ENCODE measurements at regions not wholly inside any gene's neighbourhood (a gene's known extent, or its start where the extent isn't known, plus 50 kb on each side); places are given as distances from the start of the nearest gene placed in this dataset.

GRCh38 chr3:159593927-159594605, 394.6 kb upstream of the IL12A start:
- Histone ChIP-seq H3K4me3 (no peak overlapping the region), H3K9me3 (no peaks in the 10 kb centered on the region), H3K27ac (no peak overlapping the region), H3K27me3 (replicated peaks; ENCODE audit: insufficient read depth) (no peaks in the 10 kb centered on the region), H3K4me1 (replicated peaks) (no peaks in the 10 kb centered on the region), H3K36me3 (no peaks in the 10 kb centered on the region)
- intact Hi-C loops (cut with DNase I): no loop called here
- TF ChIP-seq CTCF (IDR thresholded peaks at IDR 0.05) (no peak), POLR2AphosphoS5 (IDR thresholded peaks at IDR 0.05) (no peak), POLR2A (IDR thresholded peaks at IDR 0.05) (no peak)
- DNase-seq (ENCODE audit: low spot score): no peak
- 42% methylated on average over 3 of the region's 3 CpGs for WGBS

GRCh38 chr3:159600291-159600690, 388.3 kb upstream of the IL12A start:
- intact Hi-C loops (cut with DNase I): no loop called here
- H3K27ac ChIP-seq: no peak overlapping the region
- TF ChIP-seq CTCF (IDR thresholded peaks at IDR 0.05): no peak
- TF ChIP-seq POLR2A (IDR thresholded peaks at IDR 0.05): no peak
- TF ChIP-seq POLR2AphosphoS5 (IDR thresholded peaks at IDR 0.05): no peak
- H3K27me3 ChIP-seq (replicated peaks; ENCODE audit: insufficient read depth): no peaks in the 10 kb centered on the region
- no peaks in the 10 kb centered on the region for H3K36me3 ChIP-seq
- H3K4me3 ChIP-seq: no peak overlapping the region
- DNase-seq (ENCODE audit: low spot score): no peak
- no peaks in the 10 kb centered on the region for H3K9me3 ChIP-seq
- H3K4me1 ChIP-seq (replicated peaks): no peaks in the 10 kb centered on the region

- no peaks in the 10 kb centered on the region for H3K9me3 ChIP-seq
- no peaks in the 10 kb centered on the region for H3K4me1 ChIP-seq (replicated peaks)
- intact Hi-C loops (cut with DNase I): no loop called here
- no peak for DNase-seq (ENCODE audit: low spot score)
- H3K36me3 ChIP-seq: no peaks in the 10 kb centered on the region
- no peak overlapping the region for H3K27ac ChIP-seq
- TF ChIP-seq POLR2A (IDR thresholded peaks at IDR 0.05): no peak
- TF ChIP-seq CTCF (IDR thresholded peaks at IDR 0.05): no peak
- no peak for TF ChIP-seq POLR2AphosphoS5 (IDR thresholded peaks at IDR 0.05)
- 62% methylated on average over 5 of the region's 5 CpGs for WGBS
- H3K27me3 ChIP-seq (replicated peaks; ENCODE audit: insufficient read depth): no peaks in the 10 kb centered on the region
- no peak overlapping the region for H3K4me3 ChIP-seq
These were observed 384.5 kb upstream of the IL12A start for GRCh38 chr3:159604151-159604581.

GRCh38 chr3:159605101-159605500, 383.5 kb upstream of the IL12A start:
- intact Hi-C loops (cut with DNase I): no loop called here
- Histone ChIP-seq H3K27ac (no peak overlapping the region), H3K27me3 (replicated peaks; ENCODE audit: insufficient read depth) (no peaks in the 10 kb centered on the region), H3K4me1 (replicated peaks) (no peaks in the 10 kb centered on the region), H3K36me3 (no peaks in the 10 kb centered on the region), H3K4me3 (no peak overlapping the region), H3K9me3 (no peaks in the 10 kb centered on the region)
- 80% methylated on average over 3 of the region's 3 CpGs for WGBS
- no peak for DNase-seq (ENCODE audit: low spot score)
- TF ChIP-seq POLR2A (IDR thresholded peaks at IDR 0.05) (no peak), POLR2AphosphoS5 (IDR thresholded peaks at IDR 0.05) (no peak), CTCF (IDR thresholded peaks at IDR 0.05) (no peak)

DNA sequence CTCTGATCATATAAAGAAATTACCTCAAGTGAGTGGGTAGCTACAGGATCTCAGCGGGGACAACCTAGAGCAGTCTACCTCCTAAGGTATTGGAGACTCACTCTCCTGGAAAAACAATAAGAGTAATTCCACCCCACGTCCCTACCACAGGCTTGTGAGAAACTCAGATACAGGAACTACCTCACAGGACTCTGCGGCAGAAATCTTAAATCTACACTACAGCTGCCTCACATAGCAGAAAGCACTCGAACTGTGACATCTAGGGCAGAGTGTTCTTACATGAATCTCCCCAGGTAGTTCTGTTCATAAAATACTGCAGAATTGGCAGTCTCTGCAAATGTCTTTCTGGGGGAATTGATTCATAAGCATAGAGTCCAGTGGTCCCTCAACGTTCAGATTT, 382.9 kb upstream of the IL12A start:
- H3K4me1 ChIP-seq (replicated peaks): no peaks in the 10 kb centered on the region
- no peaks in the 10 kb centered on the region for H3K9me3 ChIP-seq
- no peak for DNase-seq (ENCODE audit: low spot score)
- no peaks in the 10 kb centered on the region for H3K27me3 ChIP-seq (replicated peaks; ENCODE audit: insufficient read depth)
- TF ChIP-seq POLR2A (IDR thresholded peaks at IDR 0.05) (no peak), POLR2AphosphoS5 (IDR thresholded peaks at IDR 0.05) (no peak), CTCF (IDR thresholded peaks at IDR 0.05) (no peak)
- H3K36me3 ChIP-seq: no peaks in the 10 kb centered on the region
- H3K27ac ChIP-seq: no peak overlapping the region
- intact Hi-C loops (cut with DNase I): no loop called here
- 65% methylated on average over 5 of the region's 5 CpGs for WGBS
- H3K4me3 ChIP-seq: no peak overlapping the region
